ENCODE measurements at regions not wholly inside any gene's neighbourhood (a gene's known extent, or its start where the extent isn't known, plus 50 kb on each side); places are given as distances from the start of the nearest gene placed in this dataset.

- intact Hi-C loops (cut with DNase I) = no loop called here
- Histone ChIP-seq H3K9me3 (replicated peaks in 1 of 3) (no peaks in the 10 kb centered on the region), H3K27ac (no peak overlapping the region), H3K4me3 (no peak overlapping the region), H3K4me1 (replicated peaks in 1 of 2) (no peaks in the 10 kb centered on the region), H3K27me3 (no peaks in the 10 kb centered on the region), H3K36me3 (replicated peaks in 1 of 2) (no peaks in the 10 kb centered on the region)
- no peak for DNase-seq
- no peak for TF ChIP-seq CTCF (IDR thresholded peaks at IDR 0.05)
- no peak for TF ChIP-seq POLR2A (IDR thresholded peaks at IDR 0.05)
- 43 to 62% (median 53%) methylated on average over 2 of the region's 2 CpGs for WGBS, 4 donors
These were observed 165.3 kb downstream of the SNAPC1 start for GRCh38 chr14:61927520-61927919.

DNA sequence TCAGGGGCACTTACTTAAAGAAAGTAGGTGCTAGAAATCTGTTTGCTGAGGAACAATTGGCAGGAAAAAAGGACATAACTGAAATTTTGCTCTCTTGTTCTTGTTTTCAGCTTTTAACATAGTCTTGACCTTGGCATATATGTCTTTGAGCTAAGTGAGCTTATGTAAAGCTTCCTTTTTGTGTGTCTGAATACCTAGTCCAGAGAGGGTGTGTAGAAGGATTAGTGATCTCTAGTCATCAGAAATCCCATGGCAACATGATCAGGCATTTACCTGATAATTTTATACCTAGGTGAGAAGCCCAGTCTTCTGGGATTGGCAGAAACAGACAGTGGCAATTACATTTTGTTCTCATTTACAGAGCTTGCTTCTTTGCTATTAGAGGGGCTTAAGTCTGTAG is 166.1 kb downstream of the SNAPC1 start:
- Histone ChIP-seq H3K4me1 (replicated peaks in 1 of 2) (no peaks in the 10 kb centered on the region), H3K4me3 (no peak overlapping the region), H3K9me3 (replicated peaks in 1 of 3) (no peaks in the 10 kb centered on the region), H3K27ac (no peak overlapping the region), H3K36me3 (replicated peaks in 1 of 2) (no peaks in the 10 kb centered on the region), H3K27me3 (no peaks in the 10 kb centered on the region)
- intact Hi-C loops (cut with DNase I) = no loop called here
- TF ChIP-seq CTCF (IDR thresholded peaks at IDR 0.05) = no peak
- TF ChIP-seq POLR2A (IDR thresholded peaks at IDR 0.05) = no peak
- DNase-seq = no peak

GRCh38 chr14:61928701-61929100 is 166.5 kb downstream of the SNAPC1 start:
- no peaks in the 10 kb centered on the region for H3K9me3 ChIP-seq (replicated peaks in 1 of 3)
- no peak for DNase-seq
- no peaks in the 10 kb centered on the region for H3K4me1 ChIP-seq (replicated peaks in 1 of 2)
- no peak overlapping the region for H3K27ac ChIP-seq
- no peaks in the 10 kb centered on the region for H3K27me3 ChIP-seq
- no peaks in the 10 kb centered on the region for H3K36me3 ChIP-seq (replicated peaks in 1 of 2)
- WGBS, 4 donors = 68 to 78% (median 72%) methylated on average over 4 of the region's 4 CpGs
- no peak overlapping the region for H3K4me3 ChIP-seq
- TF ChIP-seq CTCF (IDR thresholded peaks at IDR 0.05) = no peak
- TF ChIP-seq POLR2A (IDR thresholded peaks at IDR 0.05) = no peak
- intact Hi-C loops (cut with DNase I) = no loop called here

DNA sequence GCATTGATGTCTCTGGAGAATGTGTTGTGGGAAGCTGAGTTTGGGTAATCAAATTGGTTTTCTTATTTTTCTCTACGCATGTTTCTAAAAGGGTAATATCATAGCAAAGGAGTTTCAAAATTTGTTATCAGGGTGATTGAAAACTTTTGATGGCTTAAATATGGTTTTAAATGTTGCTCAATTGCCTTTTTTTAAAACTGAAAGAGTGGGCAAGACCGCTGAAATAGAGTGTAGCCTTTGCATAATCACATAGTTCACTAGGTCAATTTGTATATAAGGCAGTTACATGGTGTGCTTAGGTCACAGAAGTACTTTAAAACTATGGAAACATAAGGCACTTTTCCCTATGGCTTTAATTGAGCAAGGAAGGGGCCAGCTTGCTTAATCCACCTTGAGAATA is 167.4 kb downstream of the SNAPC1 start:
- no peak overlapping the region for H3K4me3 ChIP-seq
- no peak overlapping the region for H3K27ac ChIP-seq
- WGBS, 4 donors = 27 to 53% (median 32%) methylated on average over 2 of the region's 2 CpGs
- no peaks in the 10 kb centered on the region for H3K27me3 ChIP-seq
- H3K36me3 ChIP-seq (replicated peaks in 1 of 2) = no peaks in the 10 kb centered on the region
- intact Hi-C loops (cut with DNase I) = no loop called here
- H3K9me3 ChIP-seq (replicated peaks in 1 of 3) = no peaks in the 10 kb centered on the region
- H3K4me1 ChIP-seq (replicated peaks in 1 of 2) = no peaks in the 10 kb centered on the region
- DNase-seq = no peak
- TF ChIP-seq POLR2A (IDR thresholded peaks at IDR 0.05) (no peak), CTCF (IDR thresholded peaks at IDR 0.05) (no peak)

Measured in adrenal gland (tissue), 9 donors.